LNCAP (cell line): ENCODE measurements at regions not wholly inside any gene's neighbourhood (a gene's known extent, or its start where the extent isn't known, plus 50 kb on each side); places are given as distances from the start of the nearest gene placed in this dataset.

ENCODE experiments used
- CTCF ChIP-seq: fragments of 450-650 bp; IDR thresholded peaks from 2 replicates; pipeline ENCODE4 v1.5.1; 2017; ENCODE audit warnings: mild to moderate bottlenecking

DNA sequence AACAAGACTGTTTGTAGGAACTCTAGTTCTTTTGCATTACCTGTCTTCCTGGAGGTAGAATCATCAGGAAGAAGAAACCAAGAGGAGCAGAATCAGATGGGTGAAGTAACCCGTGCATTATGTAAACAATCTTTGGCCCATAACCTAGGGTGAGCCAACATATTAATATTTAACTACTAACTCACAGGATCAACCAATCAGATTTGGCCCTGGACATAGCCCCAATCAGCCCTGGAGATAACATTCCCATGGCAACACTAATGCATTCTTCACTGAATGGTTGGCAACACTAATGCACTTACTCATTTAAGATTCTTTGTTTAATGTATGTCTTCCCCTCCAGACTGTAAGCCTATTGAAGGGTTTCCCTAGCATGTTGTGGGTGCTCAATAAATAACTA lies 72.0 kb upstream of the CTAGE1 start:
- no peak for TF ChIP-seq CTCF

DNA sequence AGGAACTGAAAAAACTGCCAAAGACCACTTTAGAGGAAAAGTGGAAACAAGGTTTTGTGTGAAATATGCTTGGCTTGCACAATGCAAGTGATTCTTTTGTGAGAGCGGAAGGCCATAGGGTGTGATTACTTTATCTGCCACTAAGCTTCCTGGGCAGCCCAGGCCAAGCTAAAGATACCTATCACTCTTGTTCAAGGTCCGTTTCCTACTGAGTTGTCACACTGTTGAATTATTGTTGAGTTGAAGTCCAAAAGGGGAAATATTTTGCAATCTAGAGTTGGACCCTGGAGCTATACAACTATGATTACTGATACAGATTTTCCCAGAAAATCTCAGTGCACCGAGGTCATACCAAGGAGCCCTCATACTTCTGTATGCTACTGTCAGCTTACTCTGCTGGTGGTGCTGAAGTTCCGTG lies 72.7 kb upstream of the CTAGE1 start:
- TF ChIP-seq CTCF, result no peak

DNA sequence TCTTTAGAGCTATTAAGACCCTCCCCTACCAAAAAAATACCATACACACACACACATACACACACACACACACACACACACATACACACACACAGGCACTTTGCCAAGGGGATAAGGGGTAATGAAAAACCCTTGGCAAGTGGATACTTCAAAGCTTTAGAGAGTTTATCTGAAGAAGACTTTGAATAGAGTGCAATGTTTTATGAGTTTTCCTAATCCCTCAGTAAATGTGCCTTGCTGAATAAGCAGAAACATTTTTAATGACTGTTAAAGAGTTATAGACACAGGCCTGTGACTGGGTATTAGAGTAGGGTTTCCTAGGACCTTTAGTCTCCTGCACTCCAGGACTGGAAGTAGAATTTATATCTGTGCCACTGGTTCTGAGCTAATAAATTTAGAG lies 75.5 kb upstream of the CTAGE1 start:
- TF ChIP-seq CTCF, result no peak

GRCh38 chr18:22493940-22494339 lies 76.2 kb upstream of the CTAGE1 start:
- no peak for TF ChIP-seq CTCF

- no peak for TF ChIP-seq CTCF
Observed at GRCh38 chr18:22494771-22495170, 77.1 kb upstream of the CTAGE1 start.

GRCh38 chr18:22499421-22499820 lies 81.7 kb upstream of the CTAGE1 start:
- TF ChIP-seq CTCF, result no peak

DNA sequence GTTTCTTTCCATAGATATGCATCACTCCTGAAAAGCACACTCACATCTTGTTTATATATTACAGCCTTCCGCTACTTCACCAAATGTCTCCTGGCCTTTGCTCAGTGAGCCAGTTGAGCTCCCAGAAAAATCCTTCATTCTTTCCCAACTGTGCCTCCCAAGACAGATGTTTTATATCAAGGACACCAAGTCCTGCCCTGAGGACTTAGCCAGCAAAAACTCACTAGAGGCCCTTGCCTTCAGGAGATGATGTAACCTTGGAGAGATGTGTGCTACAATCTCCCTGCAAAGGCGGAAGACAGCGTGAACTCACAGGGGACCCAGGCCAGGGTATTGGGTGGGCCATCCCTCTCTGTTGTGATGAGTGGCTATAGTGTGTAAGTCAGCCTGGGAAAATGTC lies 86.1 kb upstream of the CTAGE1 start:
- TF ChIP-seq CTCF, result no peak

GRCh38 chr18:22504251-22505030 lies 86.7 kb upstream of the CTAGE1 start:
- TF ChIP-seq CTCF, result no peak
